ENCODE measurements at regions not wholly inside any gene's neighbourhood (a gene's known extent, or its start where the extent isn't known, plus 50 kb on each side); places are given as distances from the start of the nearest gene placed in this dataset.
"Not testable (repeated sequence)": the region's sequence is repeated elsewhere in the genome, so short reads cannot be mapped to it uniquely, and the experiment has no call there.

GRCh38 chr2:4107179-4107578 lies 403.8 kb downstream of the DCDC2C start:
- DNase-seq = no peak
- Histone ChIP-seq H3K9ac (ENCODE audit: low read depth, low read length) (no peak overlapping the region), H3K27ac (ENCODE audit: low read length) (no peak overlapping the region), H3K36me3 (ENCODE audit: insufficient read depth, low read length) (no peaks in the 10 kb centered on the region), H4K20me1 (ENCODE audit: insufficient read depth, low read length) (no peaks in the 10 kb centered on the region), H2AFZ (ENCODE audit: low read depth, low read length) (no peak overlapping the region), H3K4me2 (ENCODE audit: insufficient read depth, low read length) (no peak overlapping the region), H3K9me3 (ENCODE audit: insufficient read depth, low read length, severe bottlenecking) (no peaks in the 10 kb centered on the region), H3K27me3 (ENCODE audit: insufficient read depth, low read length, poor library complexity) (no peaks in the 10 kb centered on the region), H3K4me1 (ENCODE audit: insufficient read depth, low read length) (no peaks in the 10 kb centered on the region), H3K4me3 (ENCODE audit: low read depth in 1 of 2, low read length in 2 of 2) (no peak overlapping the region), H3K79me2 (ENCODE audit: insufficient read depth, low read length) (no peaks in the 10 kb centered on the region)
- TF ChIP-seq CTCF (IDR thresholded peaks at IDR 0.05; ENCODE audit: borderline replicate concordance, extremely low read depth, low read length, poor library complexity, severe bottlenecking) (no peak), EZH2 (IDR thresholded peaks at IDR 0.05; ENCODE audit: borderline replicate concordance, low read depth, low read length, severe bottlenecking) (no peak)
- ATAC-seq (ENCODE audit: insufficient read depth, low read depth) = no peak

GRCh38 chr2:4110273-4110672 lies 406.9 kb downstream of the DCDC2C start:
- H3K4me2 ChIP-seq (ENCODE audit: insufficient read depth, low read length) = no peak overlapping the region
- TF ChIP-seq CTCF (IDR thresholded peaks at IDR 0.05; ENCODE audit: borderline replicate concordance, extremely low read depth, low read length, poor library complexity, severe bottlenecking) (peak; percentile 15), EZH2 (IDR thresholded peaks at IDR 0.05; ENCODE audit: borderline replicate concordance, low read depth, low read length, severe bottlenecking) (no peak)
- no peaks in the 10 kb centered on the region for H3K9me3 ChIP-seq (ENCODE audit: insufficient read depth, low read length, severe bottlenecking)
- DNase-seq (no peak), ATAC-seq (ENCODE audit: insufficient read depth, low read depth) (no peak)
- H3K79me2 ChIP-seq (ENCODE audit: insufficient read depth, low read length) = no peaks in the 10 kb centered on the region
- no peak overlapping the region for H3K4me3 ChIP-seq (ENCODE audit: low read depth in 1 of 2, low read length in 2 of 2)
- no peaks in the 10 kb centered on the region for H3K4me1 ChIP-seq (ENCODE audit: insufficient read depth, low read length)
- H3K9ac ChIP-seq (ENCODE audit: low read depth, low read length) = no peak overlapping the region
- no peaks in the 10 kb centered on the region for H4K20me1 ChIP-seq (ENCODE audit: insufficient read depth, low read length)
- H2AFZ ChIP-seq (ENCODE audit: low read depth, low read length) = no peak overlapping the region
- H3K27me3 ChIP-seq (ENCODE audit: insufficient read depth, low read length, poor library complexity) = no peaks in the 10 kb centered on the region
- H3K27ac ChIP-seq (ENCODE audit: low read length) = no peak overlapping the region
- no peaks in the 10 kb centered on the region for H3K36me3 ChIP-seq (ENCODE audit: insufficient read depth, low read length)

- DNase-seq; H3K27me3 ChIP-seq (ENCODE audit: insufficient read depth, low read length, poor library complexity): not testable (repeated sequence)
Observed at GRCh38 chr2:4115435-4115834, 412.1 kb downstream of the DCDC2C start.

GRCh38 chr2:4122726-4123125 lies 419.4 kb downstream of the DCDC2C start:
- Histone ChIP-seq H3K4me3 (ENCODE audit: low read depth in 1 of 2, low read length in 2 of 2) (no peak overlapping the region), H4K20me1 (ENCODE audit: insufficient read depth, low read length) (no peaks in the 10 kb centered on the region), H3K27ac (ENCODE audit: low read length) (no peak overlapping the region), H3K4me1 (ENCODE audit: insufficient read depth, low read length) (no peaks in the 10 kb centered on the region), H3K9ac (ENCODE audit: low read depth, low read length) (no peak overlapping the region), H3K27me3 (ENCODE audit: insufficient read depth, low read length, poor library complexity) (no peaks in the 10 kb centered on the region), H3K36me3 (ENCODE audit: insufficient read depth, low read length) (no peaks in the 10 kb centered on the region), H2AFZ (ENCODE audit: low read depth, low read length) (no peak overlapping the region), H3K9me3 (ENCODE audit: insufficient read depth, low read length, severe bottlenecking) (no peaks in the 10 kb centered on the region), H3K4me2 (ENCODE audit: insufficient read depth, low read length) (no peak overlapping the region), H3K79me2 (ENCODE audit: insufficient read depth, low read length) (no peaks in the 10 kb centered on the region)
- no peak for DNase-seq
- TF ChIP-seq CTCF (IDR thresholded peaks at IDR 0.05; ENCODE audit: borderline replicate concordance, extremely low read depth, low read length, poor library complexity, severe bottlenecking) (no peak), EZH2 (IDR thresholded peaks at IDR 0.05; ENCODE audit: borderline replicate concordance, low read depth, low read length, severe bottlenecking) (no peak)
- ATAC-seq (ENCODE audit: insufficient read depth, low read depth) = no peak

More at GRCh38 chr2:4115435-4115834, 412.1 kb downstream of the DCDC2C start:
- not testable (repeated sequence) for H3K4me3 ChIP-seq (ENCODE audit: low read depth in 1 of 2, low read length in 2 of 2); H4K20me1 ChIP-seq (ENCODE audit: insufficient read depth, low read length); H2AFZ ChIP-seq (ENCODE audit: low read depth, low read length); ATAC-seq (ENCODE audit: insufficient read depth, low read depth); H3K9me3 ChIP-seq (ENCODE audit: insufficient read depth, low read length, severe bottlenecking); H3K36me3 ChIP-seq (ENCODE audit: insufficient read depth, low read length); H3K4me2 ChIP-seq (ENCODE audit: insufficient read depth, low read length); H3K79me2 ChIP-seq (ENCODE audit: insufficient read depth, low read length); H3K4me1 ChIP-seq (ENCODE audit: insufficient read depth, low read length); H3K27ac ChIP-seq (ENCODE audit: low read length); H3K9ac ChIP-seq (ENCODE audit: low read depth, low read length)

All from DND-41 (cell line).